Inflammatory macrophage treated with lipopolysaccharide for 1 hour (primary cell): ENCODE measurements at regions not wholly inside any gene's neighbourhood (a gene's known extent, or its start where the extent isn't known, plus 50 kb on each side); places are given as distances from the start of the nearest gene placed in this dataset.

Source experiments
- DNase-seq, 2 donors: peaks; one replicate each; pipeline ENCODE4 v3.0.0-alpha.2; 2020 to 2022

- no peak for DNase-seq
Measured at GRCh38 chr6:6533176-6533575, 55.3 kb upstream of the LY86 start.

DNA sequence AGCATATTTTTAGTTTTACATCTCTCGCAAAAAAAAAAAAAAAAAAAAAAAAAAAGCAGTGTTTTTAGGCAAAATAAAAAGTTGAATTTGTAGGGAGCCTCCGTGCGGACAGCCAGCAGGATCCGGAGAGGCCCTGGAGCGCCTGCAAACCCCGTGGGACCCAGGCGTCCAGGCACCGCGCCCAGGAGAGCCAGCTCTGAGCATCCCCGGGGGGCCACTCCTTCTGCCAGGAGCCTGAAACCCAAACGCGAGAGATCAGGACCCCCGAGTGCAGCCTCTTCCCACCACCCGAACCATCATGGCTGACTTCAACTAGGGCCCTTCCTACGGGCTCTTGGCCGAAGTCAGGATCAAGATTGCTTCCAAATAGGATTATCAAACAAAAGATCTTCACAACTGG lies 54.1 kb upstream of the LY86 start:
- no peak for DNase-seq

GRCh38 chr6:6537488-6538260 lies 50.8 kb upstream of the LY86 start:
- DNase-seq, result no peak

- DNase-seq, result no peak
Measured at GRCh38 chr6:6538261-6538660, 50.3 kb upstream of the LY86 start.
